NCI-H446 treated with DMSO at 0.1 percent for 48 hours (cell line): ENCODE measurements at regions not wholly inside any gene's neighbourhood (a gene's known extent, or its start where the extent isn't known, plus 50 kb on each side); places are given as distances from the start of the nearest gene placed in this dataset.
"Not testable (repeated sequence)": the region's sequence is repeated elsewhere in the genome, so short reads cannot be mapped to it uniquely, and the experiment has no call there.

Experiments used
- DNase-seq: peaks from one replicate; lab custom pipeline; 2025; lab: John Stamatoyannopoulos, UW

- no peak for DNase-seq
These were observed 87.2 kb upstream of the KRAS start for GRCh38 chr12:25337916-25338315.

DNA sequence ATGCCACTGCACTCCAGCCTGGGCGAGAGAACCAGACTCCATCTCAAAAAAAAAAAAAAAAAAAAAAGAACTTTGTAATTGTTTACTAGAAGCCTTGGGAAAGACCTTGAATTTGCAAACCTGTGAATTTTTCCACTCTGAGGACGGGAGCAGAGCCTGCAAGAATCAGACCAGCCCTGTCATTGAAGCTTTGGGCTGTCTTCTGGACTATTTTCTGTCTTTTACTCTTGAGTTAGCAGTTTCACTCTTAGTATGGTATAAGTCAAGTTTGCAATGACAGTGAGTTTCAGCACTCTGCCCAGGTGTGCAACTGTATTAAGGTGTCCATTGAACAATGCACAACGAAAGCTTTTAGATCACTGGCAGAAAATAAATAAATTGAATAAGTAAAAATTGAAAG lies 81.4 kb upstream of the KRAS start:
- DNase-seq: no peak

DNA sequence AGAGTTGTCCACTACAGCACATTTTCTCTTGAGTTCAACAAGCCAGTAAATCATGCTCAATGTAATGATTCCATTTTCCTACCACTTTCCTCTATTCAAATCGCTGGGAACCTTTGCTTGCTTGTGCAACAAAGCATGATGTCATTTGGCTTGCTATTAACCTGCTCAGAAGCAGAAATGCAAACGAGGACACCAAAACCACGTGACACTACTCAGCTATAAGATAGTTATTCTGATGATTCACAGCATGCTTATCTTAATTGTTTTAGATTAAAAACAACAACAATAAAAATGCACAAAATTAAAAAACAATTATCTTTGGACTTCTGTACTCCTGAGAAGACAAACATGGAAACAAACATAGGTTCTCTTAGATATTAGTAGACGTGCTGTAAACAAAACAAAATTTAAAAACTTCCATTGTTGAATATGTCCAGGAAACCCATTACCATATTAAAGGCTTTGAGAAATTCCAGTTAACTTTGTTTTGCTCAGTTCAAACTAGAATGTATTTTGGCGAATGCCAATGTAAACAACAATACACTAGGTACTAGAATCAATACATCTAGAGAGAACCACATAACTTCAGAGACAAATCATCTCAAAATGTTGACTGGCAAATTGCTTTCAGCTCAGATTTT lies 77.5 kb upstream of the KRAS start:
- no peak for DNase-seq

GRCh38 chr12:25327321-25327720 lies 76.6 kb upstream of the KRAS start:
- no peak for DNase-seq

- DNase-seq: no peak
These were observed 75.6 kb upstream of the KRAS start for GRCh38 chr12:25326326-25326725.

- no peak for DNase-seq
These were observed 74.1 kb upstream of the KRAS start for GRCh38 chr12:25324861-25325260.

- DNase-seq: no peak
These were observed 72.9 kb upstream of the KRAS start for GRCh38 chr12:25323581-25323982.

GRCh38 chr12:25322918-25323531 lies 72.3 kb upstream of the KRAS start:
- no peak for DNase-seq

DNA sequence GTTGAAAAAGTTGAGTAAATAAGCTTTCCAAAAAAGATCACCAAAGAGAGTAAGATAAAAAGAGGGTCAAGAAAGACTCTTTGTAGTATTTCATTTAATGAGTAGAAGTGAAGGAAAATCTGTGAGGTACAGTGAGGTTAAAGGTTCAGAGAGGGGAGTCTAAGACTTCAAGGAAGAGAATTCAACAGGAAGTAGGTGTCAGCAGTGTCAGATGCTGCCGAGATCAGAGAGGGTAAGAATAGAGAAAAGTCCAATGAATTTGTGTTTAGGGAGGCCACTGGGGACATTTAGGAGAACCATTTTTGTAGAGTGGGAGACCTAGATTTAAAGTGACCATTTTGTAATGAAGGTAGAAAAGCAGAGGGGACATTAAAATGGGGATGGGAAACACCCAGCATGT lies 71.6 kb upstream of the KRAS start:
- DNase-seq: no peak

DNA sequence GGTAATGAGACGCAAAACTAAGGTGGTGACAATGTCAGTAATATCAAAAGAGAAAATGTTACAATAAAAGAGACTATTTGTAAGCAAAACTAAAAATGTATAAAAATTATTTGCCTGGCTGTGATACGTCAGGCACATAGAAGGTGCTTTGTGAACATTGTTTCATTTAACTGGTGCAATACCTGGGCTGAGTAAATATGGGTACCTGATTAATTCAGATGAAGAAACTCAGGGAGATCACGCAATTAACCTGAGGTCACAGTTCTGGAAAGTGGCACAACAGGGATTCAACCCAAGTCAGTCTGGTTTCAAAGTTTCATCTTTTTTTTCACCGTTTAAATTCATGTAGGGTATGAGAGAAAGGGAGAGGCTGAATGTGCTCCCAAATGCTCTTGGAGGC lies 71.0 kb upstream of the KRAS start:
- no peak for DNase-seq

DNA sequence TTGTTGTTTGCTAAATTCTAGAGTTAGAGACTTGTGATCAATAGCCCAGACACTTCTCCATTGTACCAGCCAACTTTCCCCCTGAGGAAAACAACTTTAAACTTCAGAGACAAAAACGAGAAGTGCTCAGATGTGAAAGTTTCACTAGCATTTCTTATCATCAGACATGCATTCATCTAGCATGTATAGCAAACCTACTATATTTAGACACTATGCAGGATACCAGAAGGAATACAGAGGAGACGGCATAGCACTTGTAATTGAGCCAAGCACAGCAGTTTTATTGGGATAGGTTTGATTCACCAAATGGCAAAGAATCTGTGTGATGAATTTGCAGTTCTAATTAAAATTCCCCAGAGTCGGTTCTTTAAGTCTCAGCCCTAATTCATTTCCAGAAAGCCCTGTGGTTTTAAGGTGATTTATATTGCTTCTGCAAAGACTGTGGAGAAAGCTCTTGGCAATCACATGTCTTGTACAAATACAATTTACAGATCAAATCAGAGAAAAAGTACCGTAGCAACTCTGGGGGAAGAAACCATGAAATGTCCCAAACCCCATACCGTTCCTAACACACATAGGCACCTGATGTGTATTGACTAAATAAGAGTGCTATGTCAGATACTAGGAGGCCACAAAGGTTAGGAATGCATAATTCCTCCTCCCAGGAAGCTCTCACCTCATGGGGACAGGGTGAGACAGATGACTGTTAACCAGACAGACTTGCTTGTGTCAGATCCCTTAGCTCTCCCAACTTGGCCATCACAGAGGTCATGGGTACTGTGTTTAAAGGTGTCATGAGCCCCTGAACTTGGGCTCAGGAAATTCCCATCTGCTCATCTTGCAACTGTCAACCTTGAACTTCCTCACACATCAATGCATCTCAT lies 69.6 kb upstream of the KRAS start:
- no peak for DNase-seq

DNA sequence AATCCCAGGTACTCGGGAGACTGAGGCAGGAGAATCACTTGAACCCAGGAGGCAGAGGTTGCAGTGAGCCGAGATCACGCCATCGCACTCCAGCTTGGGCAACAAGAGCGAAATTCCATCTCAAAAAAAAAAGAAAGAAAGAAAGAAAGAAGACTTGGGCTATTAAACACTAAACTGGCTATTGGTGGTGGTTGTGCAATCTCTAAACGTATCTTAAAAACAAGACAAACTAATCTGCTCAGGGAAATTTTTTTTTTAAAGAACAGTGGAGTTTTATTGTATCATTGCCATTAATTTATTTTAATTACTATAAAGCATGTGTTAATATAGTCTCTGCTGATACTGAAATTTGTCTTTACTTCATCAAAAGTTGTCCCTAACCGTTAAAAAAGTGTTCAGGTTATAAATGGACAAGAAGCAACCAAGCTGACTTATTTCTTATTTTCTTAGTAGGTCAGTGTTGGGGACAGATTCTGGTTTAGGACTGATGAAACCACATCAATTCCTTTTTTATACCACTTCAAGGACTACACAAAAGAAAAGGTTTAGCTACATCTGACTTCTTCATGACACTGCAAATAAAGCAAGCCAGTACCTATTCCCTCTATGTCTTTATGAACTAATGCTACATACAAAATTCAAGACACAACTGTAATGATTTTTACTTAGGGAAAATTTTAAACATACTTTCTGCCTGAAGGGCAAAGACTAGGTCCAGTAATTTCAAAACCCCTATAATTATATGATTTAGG lies 68.7 kb upstream of the KRAS start:
- no peak for DNase-seq

DNA sequence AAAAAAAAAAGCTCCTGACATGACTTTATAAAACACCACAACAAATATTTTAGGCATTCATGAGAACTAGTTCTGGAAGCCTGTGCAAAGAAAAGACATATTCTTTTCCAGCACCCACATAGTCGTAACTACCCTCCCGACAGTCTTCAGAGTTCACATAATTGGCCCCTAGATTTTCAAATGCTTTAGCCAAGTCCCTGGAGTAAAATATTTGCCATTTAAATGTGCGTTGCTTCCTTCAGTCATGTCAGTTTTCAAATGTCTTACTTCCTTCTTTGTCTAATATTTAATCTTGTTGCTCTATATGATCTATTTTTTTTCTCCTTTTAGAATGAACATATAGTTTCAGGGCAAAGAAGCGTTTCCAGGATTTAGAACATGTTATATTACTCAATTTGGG lies 66.8 kb upstream of the KRAS start:
- DNase-seq: no peak

DNA sequence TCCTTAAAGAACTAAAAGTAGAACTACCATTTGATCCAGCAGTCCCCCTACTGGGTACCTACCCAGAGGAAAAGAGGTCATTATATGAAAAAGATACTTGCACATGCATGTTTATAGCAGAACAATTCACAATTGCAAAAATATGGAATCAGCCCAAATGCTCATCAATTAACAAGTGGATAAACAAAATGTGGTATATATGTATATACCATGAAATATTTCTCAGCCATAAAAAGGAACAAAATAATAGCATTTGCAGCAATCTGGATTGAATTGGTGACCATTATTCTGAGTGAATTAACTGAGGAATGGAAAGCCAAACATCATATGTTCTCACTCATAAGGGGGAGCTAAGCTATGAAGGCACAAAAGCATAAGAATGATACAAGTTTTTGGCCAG lies 64.7 kb upstream of the KRAS start:
- DNase-seq: no peak

DNA sequence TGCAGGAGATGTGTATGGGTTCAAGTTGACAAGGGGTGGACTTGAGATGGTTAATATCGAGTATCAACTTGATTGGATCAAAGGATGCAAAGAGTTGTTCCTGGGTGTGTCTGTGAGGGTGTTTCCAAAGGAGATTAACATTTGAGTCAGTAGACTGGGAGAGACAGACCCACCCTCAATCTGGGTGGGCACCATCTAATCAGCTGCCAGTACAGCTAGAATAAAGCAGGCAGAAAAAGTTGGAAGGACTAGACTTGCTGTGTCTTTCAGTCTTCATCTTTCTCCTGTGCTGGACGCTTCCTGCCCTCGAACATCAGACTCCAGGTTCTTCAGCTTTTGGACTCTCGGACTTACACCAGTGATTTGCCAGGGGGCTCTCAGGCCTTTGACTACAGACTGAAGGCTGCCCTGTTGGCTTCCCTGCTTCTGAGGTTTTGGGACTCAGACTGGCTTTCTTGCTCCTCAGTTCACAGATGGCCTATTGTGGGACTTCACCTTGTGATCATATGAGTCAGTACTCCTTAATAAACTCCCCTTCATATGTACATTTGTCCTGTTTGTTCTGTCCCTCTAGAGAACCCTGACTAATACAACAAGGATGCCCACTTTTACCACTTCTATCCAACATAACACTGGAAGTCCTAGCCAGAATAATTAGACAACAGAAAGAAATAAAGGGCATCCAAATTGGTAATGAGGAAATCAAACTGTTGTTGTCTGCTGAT lies 62.7 kb upstream of the KRAS start:
- not testable (repeated sequence) for DNase-seq

DNA sequence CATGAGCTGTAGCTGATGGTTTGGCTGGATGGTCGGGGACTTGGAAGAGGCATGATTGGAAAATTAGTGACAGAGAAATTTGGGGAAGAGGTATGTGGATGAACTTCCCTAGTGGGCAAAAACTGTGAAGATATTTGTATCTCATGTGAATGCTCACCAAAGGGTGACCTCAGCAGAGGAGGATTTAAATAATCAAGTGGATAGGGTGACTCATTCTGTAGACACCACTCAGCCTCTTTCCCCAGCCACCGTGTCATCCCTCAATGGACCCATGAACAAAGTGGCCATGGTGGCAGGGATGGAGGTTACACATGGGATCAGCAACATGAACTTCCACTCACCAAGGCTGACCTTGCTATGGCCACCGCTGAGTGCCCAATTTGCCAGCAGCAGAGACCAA lies 60.8 kb upstream of the KRAS start:
- DNase-seq: no peak

GRCh38 chr12:25310071-25310470 lies 59.3 kb upstream of the KRAS start:
- DNase-seq: not testable (repeated sequence)

DNA sequence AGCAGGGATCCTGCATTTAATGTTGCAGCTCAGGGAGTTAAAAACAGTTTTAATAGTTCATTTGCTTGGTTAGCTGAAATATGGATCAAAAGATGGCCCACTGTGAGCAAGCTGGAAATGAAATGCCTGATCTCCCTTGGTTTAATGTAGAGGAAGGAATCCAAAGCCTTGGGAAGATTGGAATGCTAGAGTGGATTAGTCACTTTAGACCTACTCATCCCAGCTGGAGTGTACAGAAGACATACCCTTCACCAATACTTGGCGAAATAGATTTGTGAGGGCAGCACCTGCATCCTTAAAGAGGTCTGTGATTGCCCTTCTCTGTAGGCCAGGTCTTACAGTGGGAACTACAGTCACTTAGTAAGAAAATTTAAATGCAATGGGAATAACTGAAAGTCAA lies 58.0 kb upstream of the KRAS start:
- DNase-seq: no peak

DNA sequence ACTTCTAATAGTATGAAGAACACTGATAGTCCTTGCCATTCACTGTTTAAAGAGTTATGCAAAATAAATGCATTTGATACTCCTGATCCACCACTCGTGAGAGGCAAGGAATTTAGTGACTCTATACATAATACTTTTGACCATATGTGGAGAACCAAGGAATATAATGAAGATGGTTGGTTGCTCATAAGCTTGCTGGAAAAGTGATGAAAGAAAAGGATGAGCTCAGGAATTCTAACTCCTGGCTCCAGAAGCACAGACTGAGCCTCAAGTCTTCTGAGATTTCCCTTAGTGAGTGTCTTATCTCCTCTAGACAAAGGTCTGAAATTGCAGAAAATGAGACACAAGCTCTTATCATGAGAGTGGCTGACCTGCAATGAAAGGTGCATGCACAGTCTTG lies 57.1 kb upstream of the KRAS start:
- no peak for DNase-seq

GRCh38 chr12:25301798-25302197 lies 51.1 kb upstream of the KRAS start:
- no peak for DNase-seq
